HG03095 (cell line): ENCODE measurements at regions not wholly inside any gene's neighbourhood (a gene's known extent, or its start where the extent isn't known, plus 50 kb on each side); places are given as distances from the start of the nearest gene placed in this dataset.

Source experiments
- ATAC-seq: cut with Tn5 transposase; IDR thresholded peaks from one replicate; pipeline ENCODE4 v1.9.1; 2021; ENCODE audit warnings: moderate library complexity; ENCODE audit not compliant: unreplicated experiment

DNA sequence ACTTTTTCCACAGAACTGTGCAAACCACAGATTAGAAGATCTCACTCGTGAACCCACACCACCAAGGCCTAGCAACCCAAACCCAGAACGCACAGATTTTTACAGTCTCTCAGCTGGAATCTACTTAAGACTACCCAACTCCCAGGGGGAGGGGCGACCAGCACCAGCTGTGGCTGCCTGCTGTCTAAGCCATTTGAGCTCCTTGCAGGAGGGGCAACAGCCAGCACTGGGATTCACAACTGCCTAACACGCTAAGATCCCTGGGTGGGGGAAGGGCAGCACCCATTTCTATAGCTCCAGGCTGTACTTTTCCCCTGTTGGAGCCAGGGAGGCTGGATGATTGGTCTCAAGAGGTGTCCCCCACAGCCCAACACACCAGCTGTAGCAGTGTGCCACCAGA is 368.8 kb downstream of the SUCLA2 start:
- no peak for ATAC-seq

DNA sequence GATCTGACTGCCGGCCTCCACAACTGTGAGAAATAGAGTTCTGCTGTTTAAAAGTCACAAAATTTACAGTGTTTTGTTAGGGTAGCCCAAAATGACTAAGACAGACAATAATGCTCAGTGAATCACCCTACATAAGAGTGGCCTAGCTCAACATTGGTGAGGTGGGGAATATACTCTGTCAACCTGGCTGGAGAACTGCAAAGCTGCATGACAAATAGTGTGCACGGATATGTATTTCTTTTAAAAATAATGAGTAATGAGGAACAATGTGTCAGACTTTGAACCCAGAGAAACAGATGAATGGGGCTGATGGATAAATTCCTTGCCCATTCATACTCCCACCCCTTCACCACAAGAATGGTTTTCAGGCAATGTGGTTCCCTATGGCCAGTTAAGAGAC is 372.4 kb downstream of the SUCLA2 start:
- ATAC-seq: no peak

DNA sequence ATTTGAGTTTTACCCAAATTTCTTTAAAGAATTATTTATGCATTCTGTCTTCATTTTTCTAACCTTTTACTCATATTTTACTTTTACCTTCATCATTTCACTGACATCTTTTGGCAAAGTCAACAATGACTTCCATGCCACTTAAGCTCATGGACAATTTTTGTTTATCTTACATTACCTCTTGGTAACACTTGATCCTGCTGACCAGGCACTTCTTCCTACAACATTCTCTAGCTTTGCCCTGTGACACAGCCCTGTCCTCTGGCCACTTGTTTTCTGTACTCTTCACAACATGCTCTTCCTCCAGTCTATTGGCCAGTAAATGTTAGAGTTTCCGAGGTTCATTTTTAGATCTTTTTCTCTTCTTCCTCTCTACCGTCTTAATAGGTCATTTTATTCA is 377.2 kb downstream of the SUCLA2 start:
- no peak for ATAC-seq

DNA sequence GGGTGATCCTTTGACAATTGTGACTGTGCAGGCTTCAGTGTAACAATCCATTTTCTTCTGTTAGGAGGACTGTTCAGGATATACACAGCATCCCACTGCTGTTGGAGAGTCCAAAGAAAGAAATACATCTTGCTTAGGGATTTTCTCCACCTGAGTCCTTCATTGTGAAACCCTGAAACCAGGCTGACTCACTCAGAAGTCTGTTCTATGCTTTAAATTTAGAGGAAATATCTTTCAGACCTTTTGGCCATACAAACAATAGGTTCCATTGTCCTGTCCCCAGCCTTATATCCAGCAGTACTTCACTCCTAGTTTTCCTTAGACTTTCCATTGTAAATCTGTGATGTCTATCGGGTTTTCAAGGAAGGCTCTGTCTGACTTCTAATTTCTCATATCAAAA is 379.1 kb downstream of the SUCLA2 start:
- ATAC-seq: no peak

DNA sequence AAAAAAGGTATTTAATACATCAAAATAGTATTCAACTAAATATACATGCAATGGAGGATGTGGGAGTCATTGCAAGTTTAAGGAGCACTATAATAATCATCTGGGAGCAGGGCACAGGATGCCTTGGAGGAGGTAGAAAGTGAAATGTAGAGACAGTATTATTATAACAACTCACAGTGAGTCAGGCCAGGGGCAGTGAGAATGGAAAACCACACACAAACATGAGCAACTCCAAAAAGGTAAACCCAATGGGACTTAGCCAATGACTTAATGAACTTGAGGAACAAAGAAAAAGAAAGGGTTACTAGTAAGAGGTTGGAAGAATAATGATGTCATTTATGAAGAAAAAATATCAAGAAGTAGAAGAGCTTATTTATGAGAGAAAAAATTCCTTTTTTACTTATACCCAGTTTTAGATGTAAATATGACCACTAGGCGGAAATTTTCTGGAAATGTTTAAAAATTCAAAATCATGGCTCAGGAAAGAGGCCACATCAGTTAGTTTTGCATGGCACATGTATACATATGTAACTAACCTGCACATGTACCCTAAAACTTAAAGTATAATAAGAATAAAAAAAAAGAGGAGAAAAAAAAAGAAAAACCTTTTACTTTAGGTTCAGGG is 389.3 kb downstream of the SUCLA2 start:
- ATAC-seq: no peak

DNA sequence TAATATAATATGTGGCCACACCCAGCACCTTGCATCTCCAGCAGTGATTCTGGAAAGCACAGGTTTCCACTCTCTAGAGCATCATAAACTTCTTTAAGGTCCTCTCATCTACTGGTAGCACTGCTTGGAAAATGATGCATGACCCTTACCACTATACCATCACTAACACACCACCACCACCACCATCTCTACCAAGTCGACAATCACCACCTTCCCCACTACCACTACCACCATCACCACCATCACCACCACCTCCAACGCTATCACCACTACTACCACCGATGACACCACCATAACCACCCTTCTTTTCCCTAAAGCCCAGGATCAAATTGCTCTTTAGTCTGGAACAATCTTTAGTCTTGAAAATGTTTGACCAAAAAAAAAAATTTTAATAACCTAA is 390.4 kb downstream of the SUCLA2 start:
- no peak for ATAC-seq

DNA sequence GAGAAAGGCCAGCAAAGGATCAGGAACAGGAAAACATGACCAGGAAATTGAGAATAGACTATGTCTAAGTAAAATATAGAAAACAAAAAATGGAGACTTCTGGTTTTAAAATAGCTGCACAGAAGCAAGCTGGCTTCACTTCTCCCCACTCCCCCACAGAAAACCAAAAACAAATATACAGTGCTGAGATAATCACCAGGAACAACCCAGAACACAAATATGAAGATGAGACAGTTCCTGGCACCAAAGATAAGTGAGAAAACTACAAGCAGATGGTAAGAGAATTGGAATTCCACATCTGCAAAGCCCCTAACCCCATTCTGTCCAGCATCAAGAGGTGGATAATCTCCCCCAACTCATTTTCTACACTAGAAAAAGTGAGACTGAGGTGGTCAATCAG is 397.7 kb downstream of the SUCLA2 start:
- no peak for ATAC-seq

DNA sequence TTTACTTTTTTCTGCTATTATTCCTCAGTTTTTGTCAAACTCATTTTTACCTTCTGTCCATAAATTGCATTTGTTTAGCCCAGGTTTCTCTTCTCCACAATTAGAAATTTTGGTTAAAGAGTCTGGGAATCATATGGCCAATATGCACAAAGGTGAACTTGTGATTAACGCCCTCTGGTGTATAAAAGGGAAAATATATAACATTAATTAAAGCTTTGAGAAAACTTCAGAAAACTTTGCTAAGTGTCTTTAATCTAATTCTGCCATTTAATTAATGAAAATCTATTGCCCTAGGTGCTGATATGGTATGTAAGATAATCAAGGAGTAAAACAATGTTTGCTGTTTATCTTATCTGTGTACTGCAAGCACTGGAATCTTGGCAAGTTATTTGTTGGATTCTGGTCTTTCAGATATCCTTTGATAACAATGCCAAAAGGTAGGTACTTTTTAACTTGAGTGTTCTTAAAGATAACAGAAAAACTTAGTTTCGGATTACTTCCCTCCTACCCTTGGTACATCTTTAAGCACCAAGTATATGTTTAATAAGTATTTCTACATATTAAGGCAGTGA is 402.6 kb downstream of the SUCLA2 start:
- ATAC-seq: no peak

DNA sequence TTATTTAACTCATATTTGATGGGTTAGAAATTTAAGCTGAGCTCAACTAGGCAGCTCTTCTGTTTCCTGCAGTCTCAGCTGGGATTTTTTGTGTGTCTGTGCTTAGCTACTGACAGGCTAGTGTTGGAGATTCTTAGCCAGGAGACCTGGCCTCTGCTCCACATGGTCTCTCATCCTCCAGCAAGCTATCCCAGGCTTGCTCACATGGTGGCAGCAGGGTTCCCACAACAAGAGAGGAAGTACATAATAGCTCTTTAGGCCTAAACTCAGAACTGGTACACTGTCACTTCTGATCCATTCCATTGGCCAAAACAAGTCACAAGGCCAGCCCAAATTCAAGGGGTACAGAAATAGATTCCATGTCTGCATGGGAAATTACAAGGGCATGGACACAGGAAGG is 406.2 kb downstream of the SUCLA2 start:
- ATAC-seq: no peak

DNA sequence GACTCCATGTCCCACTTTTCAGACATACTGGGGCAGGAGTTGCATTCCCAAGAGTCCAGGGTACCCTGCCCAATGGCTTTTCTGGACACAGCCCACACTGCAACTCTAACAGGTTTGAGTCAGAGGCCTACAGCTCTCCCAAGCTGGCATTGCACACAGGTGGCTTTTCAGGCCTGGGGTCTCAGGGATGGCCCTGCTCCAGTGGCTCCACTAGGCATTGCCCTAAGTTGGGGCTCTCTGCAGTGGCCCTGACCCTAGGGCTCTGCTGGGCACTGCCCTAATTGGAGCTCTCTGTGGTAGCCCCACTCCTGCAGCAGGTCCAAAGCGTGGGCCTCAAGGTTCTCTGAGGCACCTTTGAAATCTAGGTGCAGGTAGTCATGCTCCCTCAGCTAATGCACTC is 408.8 kb downstream of the SUCLA2 start:
- no peak for ATAC-seq

DNA sequence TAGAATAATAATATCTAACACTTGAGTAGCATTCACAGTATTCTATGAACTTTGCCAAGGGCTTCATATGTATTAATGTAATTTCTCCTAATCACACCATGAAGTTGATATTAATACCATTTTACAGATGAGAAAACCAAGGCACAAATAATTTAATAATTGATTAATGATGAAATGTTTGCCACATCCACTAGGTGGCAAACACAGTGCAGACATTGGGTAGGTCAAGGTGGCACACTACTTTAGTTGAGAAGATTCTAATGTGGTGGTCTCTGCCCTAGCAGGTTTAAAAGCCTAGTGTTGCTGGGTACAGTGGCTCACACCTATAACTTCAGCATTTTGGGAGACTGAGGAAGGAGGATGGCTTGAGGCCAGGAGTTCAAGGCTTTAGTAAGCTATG is 412.4 kb downstream of the SUCLA2 start:
- no peak for ATAC-seq

DNA sequence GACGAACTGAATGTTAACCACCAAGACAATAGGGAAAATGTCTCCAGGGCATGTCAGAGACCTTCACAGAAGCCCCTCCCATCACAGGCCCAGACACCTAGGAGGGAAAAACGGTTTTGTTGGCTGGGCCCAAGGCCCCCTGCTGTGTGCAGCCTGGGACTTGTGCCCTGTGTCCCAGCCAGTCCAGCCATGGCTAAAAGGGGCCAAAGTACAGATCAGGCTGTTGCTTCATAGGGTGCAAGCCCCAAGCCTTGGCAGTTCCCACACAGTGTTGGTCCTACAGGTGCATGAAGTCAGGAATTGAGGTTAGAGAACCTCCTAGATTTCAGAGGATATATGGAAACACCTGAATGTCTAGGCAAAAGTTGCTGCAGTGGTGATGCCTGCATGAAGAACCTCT is 428.7 kb downstream of the SUCLA2 start:
- ATAC-seq: no peak

DNA sequence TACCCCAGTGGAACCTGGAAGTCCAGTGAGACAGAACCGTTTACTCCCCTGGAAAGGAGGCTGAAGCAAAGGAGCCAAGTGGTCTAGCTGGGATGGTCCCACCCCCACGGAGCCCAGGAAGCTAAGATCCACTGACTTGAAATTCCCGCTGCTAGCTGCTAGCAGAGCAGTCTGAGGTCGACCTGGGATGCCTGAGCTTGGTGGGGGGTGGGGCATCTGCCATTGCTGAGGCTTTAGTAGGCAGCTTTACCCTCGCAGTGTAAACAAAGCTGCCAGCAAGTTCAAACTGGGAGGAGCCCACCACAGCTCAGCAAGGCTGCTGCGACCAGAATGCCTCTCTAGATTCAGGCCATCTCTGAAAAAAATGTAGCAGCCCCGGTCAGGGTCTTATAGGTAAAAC is 437.0 kb downstream of the SUCLA2 start:
- ATAC-seq: no peak

DNA sequence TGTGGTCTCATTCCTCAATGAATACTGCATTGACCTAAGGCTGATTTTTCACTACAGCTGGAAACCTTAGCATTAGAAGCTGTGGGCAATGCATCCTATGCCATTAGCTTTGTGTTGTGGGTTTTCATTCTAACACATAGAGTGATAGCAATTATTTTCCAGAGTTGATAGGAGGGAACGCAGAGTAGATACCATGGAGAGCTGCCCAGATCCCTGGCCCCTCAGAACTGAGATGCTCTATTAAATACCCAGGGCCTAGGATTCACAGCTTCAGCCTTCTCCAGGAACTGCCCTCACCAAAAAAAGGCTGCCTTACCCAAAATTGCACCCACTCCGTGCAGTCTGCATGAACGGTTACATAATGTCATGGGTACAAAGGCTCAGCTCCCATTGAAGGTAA is 444.4 kb downstream of the SUCLA2 start:
- no peak for ATAC-seq

DNA sequence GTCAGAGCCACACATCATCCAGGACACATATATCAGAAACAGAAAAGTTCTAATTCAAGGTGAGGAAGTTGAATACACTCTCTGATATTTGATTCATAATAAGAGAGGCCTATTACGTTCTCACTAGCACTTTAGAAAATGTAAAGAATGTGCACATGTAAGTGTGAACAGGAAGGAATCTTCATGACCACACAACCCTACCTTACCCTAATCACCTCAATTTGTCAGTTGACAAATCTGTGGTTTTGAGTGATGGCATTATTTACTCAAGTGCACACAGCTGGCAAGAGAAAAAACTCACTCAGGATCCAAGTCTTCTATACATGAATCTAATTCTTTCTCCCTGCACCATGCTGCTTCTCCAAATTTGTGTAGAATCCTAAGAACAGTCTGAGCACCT is 445.8 kb downstream of the SUCLA2 start:
- no peak for ATAC-seq

DNA sequence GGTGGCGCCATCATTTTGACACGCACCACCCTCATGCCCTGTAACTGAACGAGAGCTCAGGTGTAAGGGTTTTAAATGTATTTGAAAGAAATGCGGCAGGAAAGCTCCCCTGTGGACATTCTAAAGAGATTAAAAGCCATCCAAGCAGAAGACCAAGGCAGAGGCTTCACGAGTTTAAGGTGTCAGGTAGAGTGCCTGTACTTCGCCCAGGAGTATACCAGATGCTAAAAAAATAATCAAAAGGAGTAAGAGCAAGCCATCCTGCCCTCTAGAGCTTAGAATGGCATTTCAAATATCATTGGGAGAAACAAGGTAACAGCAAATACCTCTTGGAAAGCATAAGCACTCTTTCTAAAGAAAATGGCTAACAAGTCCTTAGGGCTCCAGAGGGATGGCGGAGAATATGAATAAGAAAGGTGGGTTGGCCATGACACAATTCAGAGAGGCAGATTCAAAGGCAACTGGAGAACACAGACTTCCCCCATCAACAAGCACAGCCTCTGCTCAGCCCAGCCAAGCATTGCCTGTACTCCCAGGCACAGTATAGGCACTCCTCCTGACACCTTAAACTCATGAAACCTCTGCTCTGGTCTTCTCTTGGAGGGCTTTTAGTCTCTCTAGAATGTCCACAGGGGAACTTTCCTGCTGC is 447.6 kb downstream of the SUCLA2 start:
- ATAC-seq: no peak

DNA sequence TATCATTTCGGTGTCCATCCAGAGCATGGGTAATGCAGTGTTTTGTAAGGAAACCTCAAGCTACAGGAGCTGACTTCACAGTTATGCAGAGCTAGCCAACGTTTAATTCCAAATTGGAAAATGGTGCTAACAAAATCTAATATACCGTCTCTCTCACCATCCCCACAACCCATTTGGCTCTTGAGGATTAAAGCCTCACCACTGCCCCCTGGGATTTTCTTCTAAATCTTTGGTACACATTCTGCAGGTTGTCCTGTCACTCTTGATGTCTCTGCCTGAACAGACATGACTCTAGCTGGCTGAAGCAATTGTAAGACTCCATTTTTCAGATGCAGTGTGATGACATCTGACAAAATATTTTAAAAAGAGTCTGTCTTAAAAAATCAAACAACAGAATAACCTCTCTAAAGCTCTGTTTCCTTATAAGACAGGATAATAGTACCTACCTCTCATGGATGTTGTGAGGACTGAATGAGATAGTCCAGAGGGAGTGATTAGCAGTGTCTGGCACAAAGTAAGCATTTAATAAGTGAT is 451.8 kb downstream of the SUCLA2 start:
- no peak for ATAC-seq

DNA sequence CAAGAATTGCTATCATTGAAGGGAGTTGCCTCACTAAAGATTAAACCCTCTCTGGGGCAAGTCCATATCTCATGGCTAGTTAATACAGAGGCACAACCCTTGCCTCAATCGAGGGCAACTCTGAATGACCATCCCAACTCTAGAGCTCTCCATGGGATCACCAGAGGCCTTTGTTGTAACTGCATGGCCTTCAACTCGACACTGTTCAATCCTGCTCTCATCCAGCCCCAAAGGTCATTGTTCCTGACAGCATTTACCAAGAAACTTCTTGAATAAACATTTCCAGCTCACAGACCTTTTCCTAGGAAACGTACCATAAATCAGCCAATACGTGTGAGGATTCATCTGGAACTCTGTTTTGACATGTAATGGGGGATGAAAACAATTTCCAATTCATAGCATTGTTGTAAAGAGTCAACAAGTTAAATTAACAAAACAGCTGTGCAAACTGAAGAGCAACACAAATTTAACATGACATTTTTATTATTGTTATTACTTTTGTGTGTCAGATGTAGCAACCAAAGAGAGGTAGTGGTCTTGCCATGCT is 452.7 kb downstream of the SUCLA2 start:
- ATAC-seq: no peak

DNA sequence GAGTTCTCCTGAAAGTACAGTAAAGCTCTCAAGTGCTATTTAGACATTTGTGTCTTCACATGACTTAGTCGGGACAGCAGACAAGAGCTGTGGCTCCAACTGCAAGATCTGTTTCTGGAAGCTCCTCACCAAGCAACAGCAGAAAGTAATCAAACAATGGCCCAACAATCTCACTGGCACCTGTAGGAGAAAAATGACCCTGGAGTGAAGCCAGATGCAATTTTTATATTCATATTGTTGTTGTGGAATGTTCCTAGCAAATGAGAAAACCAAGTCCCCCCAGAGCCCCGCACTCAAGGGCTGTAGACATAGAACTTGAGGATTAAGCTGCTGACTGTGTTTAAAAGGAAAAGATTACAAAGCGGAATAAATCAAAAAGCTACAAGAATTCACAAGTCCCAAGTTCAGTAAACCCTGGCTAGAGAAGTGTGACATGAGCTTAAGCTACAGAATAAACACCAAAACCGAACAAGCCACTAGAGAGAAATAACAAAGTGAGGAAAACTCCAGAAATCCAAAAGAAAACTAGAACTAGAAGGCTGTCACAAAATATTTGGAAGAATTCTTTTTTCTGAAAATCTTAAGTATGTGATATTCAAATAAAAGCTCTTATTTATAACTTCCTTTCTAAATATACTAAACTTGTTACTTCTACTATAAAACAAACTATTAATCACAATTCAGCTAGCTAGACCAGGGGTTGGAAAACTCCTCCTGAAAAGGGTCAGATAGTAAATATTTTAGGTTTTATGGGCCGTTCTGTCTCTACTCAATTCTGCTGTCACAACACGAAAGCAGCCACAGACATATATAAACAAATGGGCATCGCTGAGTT is 454.5 kb downstream of the SUCLA2 start:
- no peak for ATAC-seq

DNA sequence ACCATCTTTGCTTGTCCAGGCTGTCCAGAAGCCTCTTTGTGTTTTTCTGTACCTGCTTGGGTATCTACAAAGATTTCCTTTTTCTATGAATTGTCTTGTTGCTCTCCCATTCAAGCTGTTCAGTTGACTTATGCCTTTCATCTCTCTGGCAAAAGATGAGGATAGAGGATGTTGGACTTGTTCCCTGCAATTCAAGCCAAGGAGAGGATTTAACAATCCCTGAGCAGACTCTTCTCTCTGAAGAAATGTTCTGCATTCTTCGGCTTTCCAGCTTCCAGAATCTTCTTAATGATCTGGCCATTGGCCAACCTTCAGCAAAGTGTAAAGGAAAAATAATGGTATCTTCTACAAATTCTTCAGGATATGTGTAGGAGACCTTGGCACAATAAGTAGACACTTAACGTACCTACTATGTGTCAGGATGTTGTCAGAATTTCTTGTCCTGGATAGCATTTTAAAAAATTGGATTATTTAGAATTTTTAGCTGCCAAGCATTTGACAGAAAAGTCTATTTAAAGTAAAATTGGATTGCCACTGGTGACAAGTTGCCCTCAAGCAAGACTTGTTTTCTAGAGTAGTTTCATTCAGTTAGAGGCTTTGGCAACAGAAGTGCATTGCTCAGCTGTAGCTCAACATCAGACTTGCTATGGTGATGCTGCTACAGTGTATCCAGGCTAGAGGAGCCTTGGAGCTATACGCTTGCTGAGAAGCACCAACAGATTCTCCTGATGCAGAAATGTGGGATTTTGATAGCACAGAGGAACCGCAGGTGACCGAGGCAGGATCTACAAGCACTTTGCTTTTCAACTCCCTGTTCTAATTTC is 455.7 kb downstream of the SUCLA2 start:
- no peak for ATAC-seq

DNA sequence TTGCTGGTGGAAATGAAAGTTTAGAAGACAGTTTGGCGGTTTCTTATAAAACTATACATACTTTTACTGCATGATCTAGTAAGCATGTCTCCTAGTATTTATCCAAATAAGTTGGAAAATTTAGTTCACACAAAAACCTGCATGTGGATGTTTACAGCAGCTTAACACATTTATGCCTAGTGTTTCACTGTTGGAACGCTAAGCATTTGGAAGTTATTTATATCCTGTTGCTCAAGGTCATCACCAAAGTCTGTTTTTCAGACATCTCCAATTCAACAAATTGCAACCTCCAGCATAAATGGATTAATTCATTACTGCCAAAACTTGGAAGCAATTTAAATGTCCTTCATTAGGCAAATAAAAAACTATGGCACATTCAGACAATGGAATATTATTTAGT is 461.8 kb downstream of the SUCLA2 start:
- ATAC-seq: no peak
